H1 (cell line): ENCODE measurements at regions not wholly inside any gene's neighbourhood (a gene's known extent, or its start where the extent isn't known, plus 50 kb on each side); places are given as distances from the start of the nearest gene placed in this dataset.

Source experiments
- CBX5 ChIP-seq: fragments of 300-800, 300-1000 bp; sonication (generic); IDR thresholded peaks from 2 replicates; pipeline ENCODE4 v1.7.1; 2016; ENCODE audit warnings: antibody characterized with exemption, low read length, low read depth
- CTCF ChIP-seq, 3 experiments: IDR thresholded peaks; 1 replicate in 2 of 3; 2 replicates in 1 of 3; pipeline versions ENCODE4 v1.5.1 to v1.6.1; 2011; ENCODE audit warnings: low read length in 3 of 3, mild to moderate bottlenecking in 3 of 3, inconsistent platforms in 2 of 3, low read depth in 1 of 3, moderate library complexity in 1 of 3; ENCODE audit not compliant: insufficient read depth in 1 of 3; ENCODE audit errors: control extremely low read depth in 1 of 3
- GABPA ChIP-seq: IDR thresholded peaks from 2 replicates; pipeline ENCODE4 v1.6.1; 2011; ENCODE audit warnings: mild to moderate bottlenecking, low read length, moderate library complexity, borderline replicate concordance; ENCODE audit not compliant: insufficient read depth
- MAX ChIP-seq: IDR thresholded peaks from 2 replicates; pipeline ENCODE4 v1.6.1; 2012; ENCODE audit warnings: inconsistent platforms
- POLR2A ChIP-seq, 2 experiments: IDR thresholded peaks; 1 replicate in 1 of 2; 2 replicates in 1 of 2; pipeline ENCODE4 v1.6.1; 2011; ENCODE audit warnings: low read depth in 2 of 2, low read length in 2 of 2, mild to moderate bottlenecking in 2 of 2; ENCODE audit errors: control extremely low read depth in 1 of 2
- POLR2AphosphoS5 ChIP-seq: IDR thresholded peaks from 2 replicates; pipeline ENCODE4 v1.6.1; 2011; ENCODE audit warnings: low read depth, low read length

- TF ChIP-seq POLR2A (IDR thresholded peaks at IDR 0.05; ENCODE audit: control extremely low read depth in 1 of 2, low read depth in 2 of 2, low read length in 2 of 2) (no peak), MAX (no peak), CBX5 (no peak), CTCF (IDR thresholded peaks at IDR 0.05; ENCODE audit: control extremely low read depth in 1 of 3, insufficient read depth in 1 of 3, low read depth in 1 of 3, low read length in 3 of 3) (no peak), POLR2AphosphoS5 (no peak), GABPA (no peak)
These were observed 146.3 kb downstream of the TMEM132E start for GRCh38 chr17:34725725-34726124.
